ENCODE measurements at regions not wholly inside any gene's neighbourhood (a gene's known extent, or its start where the extent isn't known, plus 50 kb on each side); places are given as distances from the start of the nearest gene placed in this dataset.

- no peaks in the 10 kb centered on the region for H3K9me3 ChIP-seq
- peaks cover 15% of the 10 kb centered on the region for H3K27me3 ChIP-seq
- no peak for TF ChIP-seq CTCF (IDR thresholded peaks at IDR 0.05)
- no peaks in the 10 kb centered on the region for H3K4me1 ChIP-seq (ENCODE audit: control insufficient read depth in 1 of 2, insufficient read depth in 1 of 2, low read depth in 1 of 2, low read length in 1 of 2)
- H3K27ac ChIP-seq = no peak overlapping the region
- H3K36me3 ChIP-seq = no peaks in the 10 kb centered on the region
- no peak overlapping the region for H3K4me3 ChIP-seq (ENCODE audit: low read depth in 1 of 2, low read length in 1 of 2)
Measured at GRCh38 chr4:138034871-138035270, 207.3 kb downstream of the SLC7A11 start.

GRCh38 chr4:138032222-138032621, 209.9 kb downstream of the SLC7A11 start:
- H3K36me3 ChIP-seq = no peaks in the 10 kb centered on the region
- TF ChIP-seq CTCF (IDR thresholded peaks at IDR 0.05) = no peak
- no peak overlapping the region for H3K27ac ChIP-seq

GRCh38 chr4:138030375-138030774, 211.8 kb downstream of the SLC7A11 start:
- H3K27ac ChIP-seq = no peak overlapping the region
- H3K9me3 ChIP-seq = no peaks in the 10 kb centered on the region
- H3K27me3 ChIP-seq = peaks cover 15% of the 10 kb centered on the region
- no peaks in the 10 kb centered on the region for H3K36me3 ChIP-seq
- no peak for TF ChIP-seq CTCF (IDR thresholded peaks at IDR 0.05)
- H3K4me3 ChIP-seq (ENCODE audit: low read depth in 1 of 2, low read length in 1 of 2) = no peak overlapping the region
- no peaks in the 10 kb centered on the region for H3K4me1 ChIP-seq (ENCODE audit: control insufficient read depth in 1 of 2, insufficient read depth in 1 of 2, low read depth in 1 of 2, low read length in 1 of 2)

More at GRCh38 chr4:138032222-138032621, 209.9 kb downstream of the SLC7A11 start:
- H3K27me3 ChIP-seq = peaks cover 15% of the 10 kb centered on the region
- no peaks in the 10 kb centered on the region for H3K9me3 ChIP-seq
- H3K4me1 ChIP-seq (ENCODE audit: control insufficient read depth in 1 of 2, insufficient read depth in 1 of 2, low read depth in 1 of 2, low read length in 1 of 2) = no peaks in the 10 kb centered on the region
- H3K4me3 ChIP-seq (ENCODE audit: low read depth in 1 of 2, low read length in 1 of 2) = no peak overlapping the region

GRCh38 chr4:138028923-138029322, 213.2 kb downstream of the SLC7A11 start:
- H3K9me3 ChIP-seq = no peaks in the 10 kb centered on the region
- H3K4me1 ChIP-seq (ENCODE audit: control insufficient read depth in 1 of 2, insufficient read depth in 1 of 2, low read depth in 1 of 2, low read length in 1 of 2) = no peaks in the 10 kb centered on the region
- no peak overlapping the region for H3K27ac ChIP-seq
- no peaks in the 10 kb centered on the region for H3K36me3 ChIP-seq
- H3K4me3 ChIP-seq (ENCODE audit: low read depth in 1 of 2, low read length in 1 of 2) = no peak overlapping the region
- peaks cover 15% of the 10 kb centered on the region for H3K27me3 ChIP-seq
- no peak for TF ChIP-seq CTCF (IDR thresholded peaks at IDR 0.05)

- H3K9me3 ChIP-seq = no peaks in the 10 kb centered on the region
- no peaks in the 10 kb centered on the region for H3K27me3 ChIP-seq
- H3K4me3 ChIP-seq (ENCODE audit: low read depth in 1 of 2, low read length in 1 of 2) = no peak overlapping the region
- H3K36me3 ChIP-seq = no peaks in the 10 kb centered on the region
- H3K4me1 ChIP-seq (ENCODE audit: control insufficient read depth in 1 of 2, insufficient read depth in 1 of 2, low read depth in 1 of 2, low read length in 1 of 2) = no peaks in the 10 kb centered on the region
- no peak overlapping the region for H3K27ac ChIP-seq
- TF ChIP-seq CTCF (IDR thresholded peaks at IDR 0.05) = no peak
Measured at GRCh38 chr4:138021139-138021830, 220.9 kb downstream of the SLC7A11 start.

All from neutrophil (primary cell).